ENCODE measurements at regions not wholly inside any gene's neighbourhood (a gene's known extent, or its start where the extent isn't known, plus 50 kb on each side); places are given as distances from the start of the nearest gene placed in this dataset.

GRCh38 chr6:105806486-105806920, 279.6 kb upstream of the PRDM1 start:
- peaks cover 11% of the 10 kb centered on the region for H3K4me1 ChIP-seq (ENCODE audit: control insufficient read depth, insufficient read depth, low read length)
- no peaks in the 10 kb centered on the region for H3K36me3 ChIP-seq (ENCODE audit: control insufficient read depth, insufficient read depth, low read length)
- H3K4me3 Mint-ChIP-seq: no peak overlapping the region
- DNase-seq (no peak), ATAC-seq (no peak)
- H3K27me3 ChIP-seq (ENCODE audit: control insufficient read depth, insufficient read depth, low read length): no peaks in the 10 kb centered on the region
- no peak overlapping the region for H3K27ac Mint-ChIP-seq
- no peaks in the 10 kb centered on the region for H3K36me3 Mint-ChIP-seq
- WGBS (ENCODE audit: insufficient coverage): 87% methylated on average over 3 of the region's 3 CpGs
- H3K27ac ChIP-seq (ENCODE audit: low read length): no peak overlapping the region
- no peaks in the 10 kb centered on the region for H3K9me3 ChIP-seq (ENCODE audit: control insufficient read depth, insufficient read depth, low read length)
- TF ChIP-seq CTCF (IDR thresholded peaks at IDR 0.05): no peak
- no peaks in the 10 kb centered on the region for H3K27me3 Mint-ChIP-seq (ENCODE audit: low read depth in 2 of 2)
- peaks cover 28 to 31% of the 10 kb centered on the region in 2 donors for H3K4me1 Mint-ChIP-seq
- H3K9me3 Mint-ChIP-seq: no peaks in the 10 kb centered on the region
- intact Hi-C loops (cut with micrococcal nuclease): no loop called here
- H3K4me3 ChIP-seq (ENCODE audit: low read length): no peak overlapping the region

GRCh38 chr6:105805501-105806023, 280.6 kb upstream of the PRDM1 start:
- Mint-ChIP-seq H3K4me3 (no peak overlapping the region), H3K9me3 (no peaks in the 10 kb centered on the region), H3K4me1 (peaks cover 24 to 28% of the 10 kb centered on the region in 2 donors), H3K27ac (no peak overlapping the region), H3K36me3 (no peaks in the 10 kb centered on the region), H3K27me3 (ENCODE audit: low read depth in 2 of 2) (no peaks in the 10 kb centered on the region)
- TF ChIP-seq CTCF (IDR thresholded peaks at IDR 0.05): no peak
- no peaks in the 10 kb centered on the region for H3K36me3 ChIP-seq (ENCODE audit: control insufficient read depth, insufficient read depth, low read length)
- intact Hi-C loops (cut with micrococcal nuclease): no loop called here
- H3K4me1 ChIP-seq (ENCODE audit: control insufficient read depth, insufficient read depth, low read length): peaks cover 9% of the 10 kb centered on the region
- H3K9me3 ChIP-seq (ENCODE audit: control insufficient read depth, insufficient read depth, low read length): no peaks in the 10 kb centered on the region
- WGBS (ENCODE audit: insufficient coverage): 84% methylated on average over 2 of the region's 2 CpGs
- no peak overlapping the region for H3K4me3 ChIP-seq (ENCODE audit: low read length)
- H3K27ac ChIP-seq (ENCODE audit: low read length): no peak overlapping the region
- no peak for DNase-seq
- no peaks in the 10 kb centered on the region for H3K27me3 ChIP-seq (ENCODE audit: control insufficient read depth, insufficient read depth, low read length)
- ATAC-seq: no peak

- no peaks in the 10 kb centered on the region for H3K9me3 ChIP-seq (ENCODE audit: control insufficient read depth, insufficient read depth, low read length)
- H3K4me1 ChIP-seq (ENCODE audit: control insufficient read depth, insufficient read depth, low read length): peaks cover 6% of the 10 kb centered on the region
- no peak overlapping the region for H3K4me3 ChIP-seq (ENCODE audit: low read length)
- 83% methylated on average over 3 of the region's 3 CpGs for WGBS (ENCODE audit: insufficient coverage)
- no peaks in the 10 kb centered on the region for H3K36me3 ChIP-seq (ENCODE audit: control insufficient read depth, insufficient read depth, low read length)
- no peaks in the 10 kb centered on the region for H3K27me3 ChIP-seq (ENCODE audit: control insufficient read depth, insufficient read depth, low read length)
- ATAC-seq (no peak), DNase-seq (no peak)
- no peak for TF ChIP-seq CTCF (IDR thresholded peaks at IDR 0.05)
- intact Hi-C loops (cut with micrococcal nuclease): no loop called here
- peaks cover 13 to 17% of the 10 kb centered on the region in 2 donors for H3K4me1 Mint-ChIP-seq
- no peak overlapping the region for H3K27ac Mint-ChIP-seq
- H3K4me3 Mint-ChIP-seq: no peak overlapping the region
- H3K9me3 Mint-ChIP-seq: no peaks in the 10 kb centered on the region
- H3K27ac ChIP-seq (ENCODE audit: low read length): no peak overlapping the region
- no peaks in the 10 kb centered on the region for H3K27me3 Mint-ChIP-seq (ENCODE audit: low read depth in 2 of 2)
- no peaks in the 10 kb centered on the region for H3K36me3 Mint-ChIP-seq
Observed at GRCh38 chr6:105804424-105804823, 281.7 kb upstream of the PRDM1 start.

- intact Hi-C loops (cut with micrococcal nuclease): no loop called here
- no peak for ATAC-seq
- H3K27ac ChIP-seq (ENCODE audit: low read length): no peak overlapping the region
- H3K4me3 ChIP-seq (ENCODE audit: low read length): no peak overlapping the region
- H3K36me3 ChIP-seq (ENCODE audit: control insufficient read depth, insufficient read depth, low read length): no peaks in the 10 kb centered on the region
- Mint-ChIP-seq H3K36me3 (no peaks in the 10 kb centered on the region), H3K4me3 (no peak overlapping the region), H3K4me1 (peaks cover 9 to 13% of the 10 kb centered on the region in 2 donors), H3K27ac (no peak overlapping the region), H3K27me3 (ENCODE audit: low read depth in 2 of 2) (no peaks in the 10 kb centered on the region), H3K9me3 (no peaks in the 10 kb centered on the region)
- no peaks in the 10 kb centered on the region for H3K27me3 ChIP-seq (ENCODE audit: control insufficient read depth, insufficient read depth, low read length)
- no peak for DNase-seq
- TF ChIP-seq CTCF (IDR thresholded peaks at IDR 0.05): no peak
- H3K4me1 ChIP-seq (ENCODE audit: control insufficient read depth, insufficient read depth, low read length): peaks cover 6% of the 10 kb centered on the region
- no peaks in the 10 kb centered on the region for H3K9me3 ChIP-seq (ENCODE audit: control insufficient read depth, insufficient read depth, low read length)
- no CpG with 5 or more reads among the region's 1 CpG for WGBS (ENCODE audit: insufficient coverage)
Observed at GRCh38 chr6:105804000-105804399, 282.1 kb upstream of the PRDM1 start.

Measured in natural killer cell (primary cell).